ENCODE measurements at regions not wholly inside any gene's neighbourhood (a gene's known extent, or its start where the extent isn't known, plus 50 kb on each side); places are given as distances from the start of the nearest gene placed in this dataset.
"Not testable (repeated sequence)": the region's sequence is repeated elsewhere in the genome, so short reads cannot be mapped to it uniquely, and the experiment has no call there.

GRCh38 chr11:57871231-57871630 is 109.6 kb downstream of the CTNND1 start:
- no peak for DNase-seq (ENCODE audit: low read depth in 2 of 2, low spot score in 1 of 2)

- DNase-seq (ENCODE audit: low read depth in 2 of 2, low spot score in 1 of 2) = no peak
Measured at GRCh38 chr11:57873196-57873911, 111.8 kb downstream of the CTNND1 start.

- DNase-seq (ENCODE audit: low read depth in 2 of 2, low spot score in 1 of 2) = no peak
Measured at GRCh38 chr11:57874981-57875380, 113.4 kb downstream of the CTNND1 start.

DNA sequence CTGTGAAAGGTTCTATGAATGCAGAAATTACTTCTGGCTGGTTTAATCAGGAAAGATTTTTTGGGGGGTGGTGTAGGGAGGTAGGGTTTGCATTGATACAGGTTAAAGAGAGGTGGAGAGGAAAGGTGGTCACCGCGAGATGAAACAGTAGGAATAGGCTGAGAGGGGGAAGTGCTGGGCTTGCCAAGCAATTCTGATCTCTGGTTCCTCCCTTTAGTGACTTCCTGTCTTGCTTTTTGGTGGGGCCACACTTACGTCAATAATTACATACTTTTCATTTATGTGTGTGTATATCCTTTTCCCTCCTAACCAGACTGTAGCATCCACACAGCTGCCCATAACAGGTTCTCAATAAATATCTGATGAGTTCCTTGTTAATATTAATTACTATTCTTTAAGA is 120.0 kb downstream of the CTNND1 start:
- no peak for DNase-seq (ENCODE audit: low read depth in 2 of 2, low spot score in 1 of 2)

DNA sequence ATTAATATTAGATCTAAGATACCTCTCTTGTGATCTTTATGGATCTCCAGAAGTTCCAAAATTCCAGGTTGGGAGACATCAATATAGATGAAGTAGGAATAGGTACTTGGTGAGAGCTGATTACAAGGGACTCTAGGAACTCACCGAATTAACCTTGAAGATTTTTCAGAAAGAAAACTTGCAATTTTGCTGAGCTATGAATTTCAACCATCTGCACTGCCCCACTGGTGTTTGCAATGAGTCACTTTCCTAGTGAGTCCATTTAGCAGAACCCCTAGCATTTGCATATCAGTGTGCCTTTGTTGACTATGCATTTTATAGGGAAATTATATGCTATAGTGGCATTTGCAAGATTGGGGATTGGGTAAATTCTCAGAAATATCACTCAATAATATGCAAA is 122.0 kb downstream of the CTNND1 start:
- DNase-seq (ENCODE audit: low read depth in 2 of 2, low spot score in 1 of 2) = no peak

GRCh38 chr11:57885298-57886050 is 123.9 kb downstream of the CTNND1 start:
- DNase-seq (ENCODE audit: low read depth in 2 of 2, low spot score in 1 of 2) = no peak

DNA sequence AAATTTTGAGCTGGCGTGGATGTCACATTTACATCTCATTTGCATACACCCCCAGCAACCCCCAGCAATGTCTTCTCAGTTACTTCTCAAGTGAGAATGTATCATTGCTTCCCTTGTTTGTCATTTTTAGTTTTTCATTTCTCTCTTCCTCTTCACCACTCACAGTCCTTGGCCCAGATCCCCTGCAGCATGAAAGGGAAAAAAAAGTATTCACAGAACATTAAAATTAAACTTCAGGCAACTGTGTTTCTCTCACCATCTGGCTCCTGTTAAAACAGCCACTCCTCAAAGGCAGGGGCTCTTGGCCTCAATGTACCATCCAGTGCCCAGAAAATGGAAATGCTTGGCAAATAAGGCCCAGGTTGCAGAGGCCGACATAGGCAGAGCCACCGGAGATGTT is 126.8 kb downstream of the CTNND1 start:
- no peak for DNase-seq (ENCODE audit: low read depth in 2 of 2, low spot score in 1 of 2)

GRCh38 chr11:57890521-57890920 is 128.9 kb downstream of the CTNND1 start:
- DNase-seq (ENCODE audit: low read depth in 2 of 2, low spot score in 1 of 2) = no peak

DNA sequence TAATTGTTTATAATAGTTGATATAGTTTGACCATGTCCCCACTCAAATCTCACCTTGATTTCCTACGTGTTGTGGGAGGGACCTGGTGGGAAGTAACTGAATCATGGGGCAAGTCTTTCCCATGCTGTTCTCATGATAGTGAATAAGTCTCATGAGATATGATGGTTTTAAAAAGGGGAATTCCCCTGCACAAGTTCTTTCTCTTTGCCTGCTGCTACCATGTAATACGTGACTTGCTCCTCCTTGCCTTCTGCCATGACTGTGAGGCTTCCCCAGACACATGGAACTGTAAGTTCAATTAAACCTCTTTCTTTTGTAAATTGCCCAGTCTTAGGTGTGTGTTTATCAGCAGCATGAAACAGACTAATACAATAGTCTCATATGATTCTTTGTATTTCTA is 130.5 kb upstream of the OR9Q1 start:
- not testable (repeated sequence) for DNase-seq (ENCODE audit: low read depth in 2 of 2, low spot score in 1 of 2)

DNA sequence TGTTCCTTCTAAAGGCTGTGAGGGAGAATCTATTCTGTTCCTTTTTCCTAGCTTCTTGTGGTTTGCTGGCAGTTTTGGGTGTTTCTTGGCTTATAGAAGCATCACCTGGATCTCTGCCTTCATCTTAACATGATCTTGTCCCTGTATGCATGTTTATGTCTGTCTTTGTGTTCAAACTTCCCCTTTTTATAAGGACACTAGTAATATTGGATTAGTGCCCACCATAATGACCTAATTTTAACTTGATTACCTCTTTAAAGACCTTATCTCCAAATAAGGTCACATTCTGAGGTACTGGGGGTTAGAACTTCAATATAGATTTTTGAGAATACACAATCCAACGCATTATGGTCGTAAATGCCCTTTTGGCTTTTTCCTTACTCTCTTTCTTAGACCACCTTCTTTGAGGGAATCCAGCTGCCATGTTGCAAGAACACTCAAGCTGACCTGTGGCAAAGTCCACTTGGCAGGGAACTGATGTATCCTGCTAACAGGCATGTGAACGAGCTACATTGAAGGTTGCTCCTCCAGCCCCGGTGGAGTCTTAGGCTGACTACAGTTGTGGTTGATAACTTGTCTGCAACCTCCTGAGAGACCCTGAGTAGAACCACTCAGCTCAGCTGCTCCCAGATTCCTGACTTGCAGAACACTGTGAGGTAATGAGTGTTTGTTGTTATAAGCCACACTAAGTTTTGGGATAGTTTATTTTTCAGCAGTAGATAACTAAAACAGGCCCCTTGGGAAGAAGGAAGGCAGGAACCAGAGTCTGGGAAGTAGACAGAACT is 127.1 kb upstream of the OR9Q1 start:
- DNase-seq (ENCODE audit: low read depth in 2 of 2, low spot score in 1 of 2) = no peak

GRCh38 chr11:57899378-57899777 is 124.3 kb upstream of the OR9Q1 start:
- DNase-seq (ENCODE audit: low read depth in 2 of 2, low spot score in 1 of 2) = no peak

DNA sequence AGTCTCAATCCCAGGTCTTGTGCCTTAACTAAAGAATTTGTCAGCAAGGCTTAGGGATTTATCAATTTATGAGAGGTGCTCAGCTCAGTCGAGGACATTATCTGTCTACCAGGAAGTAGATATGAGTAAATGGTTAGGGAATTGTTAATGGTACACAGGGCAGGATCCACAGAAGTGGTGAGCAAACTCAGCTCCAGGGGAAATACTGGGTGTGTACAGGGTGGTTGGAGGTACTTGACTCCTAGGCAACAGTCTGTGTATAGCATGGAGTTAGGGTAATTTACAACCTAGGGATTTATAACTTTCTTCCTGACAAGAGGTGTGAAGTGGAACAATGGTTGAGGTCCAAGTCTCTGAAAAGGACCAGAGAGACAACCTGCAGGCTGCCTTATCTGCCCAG is 123.4 kb upstream of the OR9Q1 start:
- DNase-seq (ENCODE audit: low read depth in 2 of 2, low spot score in 1 of 2) = no peak

DNA sequence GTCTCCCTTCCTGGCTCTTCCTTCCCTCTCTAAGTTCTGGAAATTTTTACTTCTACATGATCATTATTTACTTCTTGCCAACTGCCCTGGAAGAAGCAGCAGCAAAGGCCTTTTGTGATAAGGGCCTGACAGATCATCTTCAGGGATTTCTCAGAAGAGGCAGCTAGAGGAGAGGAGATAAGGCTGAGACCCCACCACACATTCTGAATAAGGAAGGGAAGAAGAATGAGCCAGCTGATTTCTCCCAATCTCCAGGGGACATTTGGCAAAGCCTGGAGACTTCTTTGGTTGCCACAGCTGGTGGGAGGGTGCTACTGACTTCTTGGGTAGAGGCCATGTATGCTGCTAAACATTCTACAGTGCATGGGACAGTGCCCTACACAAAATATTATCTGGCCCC is 122.4 kb upstream of the OR9Q1 start:
- DNase-seq (ENCODE audit: low read depth in 2 of 2, low spot score in 1 of 2) = no peak

DNA sequence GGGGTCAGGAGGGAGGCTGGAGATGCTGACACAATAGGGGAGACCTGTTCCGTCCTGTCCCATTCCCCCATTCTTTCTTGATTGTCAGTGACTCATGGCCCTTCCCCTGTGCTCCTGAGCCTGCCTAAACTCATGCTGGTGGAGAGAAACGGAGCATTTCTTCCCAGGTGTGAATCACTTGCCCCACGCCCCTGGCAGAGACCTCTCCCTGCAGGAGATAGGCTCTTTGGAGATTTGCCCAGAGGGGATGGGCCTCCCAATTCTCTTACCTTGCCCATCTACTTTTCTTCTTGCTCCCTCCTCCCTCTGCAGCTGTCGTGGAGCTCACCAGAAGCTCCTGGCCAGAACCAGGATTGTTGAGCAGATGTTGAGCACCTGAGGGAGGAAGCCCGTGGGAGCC is 121.9 kb upstream of the OR9Q1 start:
- DNase-seq (ENCODE audit: low read depth in 2 of 2, low spot score in 1 of 2) = no peak

DNA sequence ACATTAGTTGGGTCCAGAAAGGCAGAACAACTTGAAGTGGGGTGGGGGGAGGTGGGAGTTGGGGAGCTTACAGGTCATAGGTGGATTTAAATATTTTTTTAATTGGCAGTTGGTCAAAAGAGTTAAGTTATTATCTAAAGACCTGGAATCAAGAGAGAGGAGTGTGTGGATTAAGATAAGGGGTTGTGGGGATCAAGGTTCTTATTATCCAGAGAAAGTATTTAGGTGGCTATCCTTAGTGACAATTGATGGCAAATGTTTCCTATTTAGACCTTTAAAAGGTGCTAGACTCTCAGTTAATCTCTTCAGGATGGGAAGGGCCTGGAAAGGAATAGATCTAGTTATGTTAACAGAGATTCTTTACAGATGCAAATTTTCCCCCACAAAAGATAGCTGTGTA is 120.7 kb upstream of the OR9Q1 start:
- DNase-seq (ENCODE audit: low read depth in 2 of 2, low spot score in 1 of 2) = no peak

DNA sequence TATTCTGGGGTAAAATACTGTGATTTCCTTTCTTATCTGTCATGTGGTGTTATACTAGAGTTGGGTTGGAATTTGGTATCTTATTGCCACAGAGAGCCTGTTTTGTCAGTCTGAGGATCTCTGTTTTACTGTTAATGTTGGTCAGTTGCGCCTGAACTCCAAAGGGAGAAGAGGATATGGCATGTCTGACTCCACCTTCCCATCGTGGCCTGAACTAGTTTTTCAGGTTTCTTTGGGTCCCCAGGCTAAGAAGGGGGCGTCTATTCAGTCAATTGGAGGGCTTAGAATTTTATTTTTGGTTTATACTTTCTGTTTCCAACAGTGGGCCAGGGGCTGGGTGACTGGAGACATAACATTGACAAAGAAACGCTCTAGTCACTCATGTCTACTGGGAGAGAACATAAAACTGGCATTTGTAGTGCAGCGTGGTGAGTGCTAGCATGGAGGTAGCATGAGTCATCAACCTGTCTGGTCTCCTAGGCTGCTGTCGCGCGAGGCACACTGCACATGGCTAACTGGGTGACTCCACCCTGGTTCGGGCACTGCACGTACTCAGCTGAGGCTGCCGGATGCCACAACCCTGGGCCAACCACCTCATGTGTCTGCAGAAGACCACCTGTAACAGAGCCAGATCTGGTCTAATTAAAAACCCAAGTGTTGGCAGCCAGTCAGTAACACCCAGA is 120.1 kb upstream of the OR9Q1 start:
- DNase-seq (ENCODE audit: low read depth in 2 of 2, low spot score in 1 of 2) = peak; percentile 2 to 5

DNA sequence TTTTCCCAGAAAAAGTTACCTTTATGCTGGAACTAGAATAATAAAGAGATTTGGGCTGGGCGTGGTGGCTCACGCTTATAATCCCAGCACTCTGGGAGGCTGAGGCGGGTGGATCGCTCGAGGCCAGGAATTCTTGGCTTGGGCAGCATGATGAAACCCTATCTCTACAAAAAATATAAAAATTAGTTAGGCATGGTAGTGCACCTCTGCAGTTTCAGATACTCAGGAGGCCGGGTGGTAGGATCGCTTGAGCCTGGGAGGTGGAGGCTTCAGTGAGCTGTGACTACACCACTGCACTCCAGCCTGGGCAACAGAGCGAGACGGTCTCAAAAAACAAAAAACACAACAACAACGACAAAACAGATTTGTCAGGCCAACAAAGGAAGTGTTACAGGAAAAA is 119.3 kb upstream of the OR9Q1 start:
- DNase-seq (ENCODE audit: low read depth in 2 of 2, low spot score in 1 of 2) = no peak

- DNase-seq (ENCODE audit: low read depth in 2 of 2, low spot score in 1 of 2) = no peak
Measured at GRCh38 chr11:57905439-57905838, 118.2 kb upstream of the OR9Q1 start.

- not testable (repeated sequence) for DNase-seq (ENCODE audit: low read depth in 2 of 2, low spot score in 1 of 2)
Measured at GRCh38 chr11:57908399-57908798, 115.3 kb upstream of the OR9Q1 start.

DNA sequence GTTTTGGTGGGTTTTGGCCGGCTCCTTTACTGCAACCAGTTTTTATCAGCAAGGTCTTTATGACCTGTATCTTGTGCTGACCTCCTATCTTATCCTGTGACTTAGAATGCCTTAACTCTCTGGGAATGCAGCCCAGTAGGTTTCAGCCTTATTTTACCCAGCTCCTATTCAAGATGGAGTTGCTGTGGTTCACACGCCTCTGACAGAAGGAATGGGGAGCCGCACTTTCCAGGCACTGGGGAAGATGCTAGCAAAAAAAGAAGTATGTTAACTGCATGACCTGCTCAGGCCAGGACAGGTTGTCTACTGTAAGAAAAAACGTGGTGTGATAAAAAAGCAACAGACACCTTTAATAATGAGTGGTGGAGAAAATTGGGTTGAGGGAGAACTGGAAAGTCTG is 112.2 kb upstream of the OR9Q1 start:
- DNase-seq (ENCODE audit: low read depth in 2 of 2, low spot score in 1 of 2) = not testable (repeated sequence)

Data from stimulated activated CD8-positive, alpha-beta memory T cell treated with anti-CD3 and anti-CD28 coated beads, Interleukin-4, amount 100 ng/mL, for 1 hour (primary cell).